Spleen (tissue), 11 donors: ENCODE measurements at regions not wholly inside any gene's neighbourhood (a gene's known extent, or its start where the extent isn't known, plus 50 kb on each side); places are given as distances from the start of the nearest gene placed in this dataset.
A peak's percentile ranks its signal among the peaks of the same experiment; 100 is the strongest.

ENCODE experiments used
- DNase-seq: peaks from one replicate; pipeline ENCODE4 v3.0.0-alpha.2; 2020
- H3K27ac ChIP-seq, 8 donors: fragments of 200-600 bp; sonication (generic) in 7 of 8; 1 replicate in 4 of 8; 2 replicates in 4 of 8; pipeline versions ENCODE4 v1.5.0 to v1.8.0; 2016 to 2021; ENCODE audit warnings: inconsistent platforms in 4 of 8, mild to moderate bottlenecking in 4 of 8, moderate library complexity in 1 of 8
- H3K27me3 ChIP-seq, 7 donors: fragments of 200-600 bp; sonication (generic) in 6 of 7; replicated peaks in 1 of 7; 1 replicate in 4 of 7; 2 replicates in 3 of 7; pipeline versions ENCODE4 v1.5.0 to v1.8.0; 2016 to 2021; ENCODE audit warnings: inconsistent platforms in 3 of 7, mild to moderate bottlenecking in 1 of 7
- H3K36me3 ChIP-seq, 6 donors: fragments of 200-600 bp; sonication (generic) in 5 of 6; 1 replicate in 4 of 6; 2 replicates in 2 of 6; pipeline versions ENCODE4 v1.5.0 to v1.8.0; 2016 to 2021; ENCODE audit warnings: inconsistent platforms in 2 of 6
- H3K4me1 ChIP-seq, 6 donors: fragments of 200-600 bp; sonication (generic) in 5 of 6; 1 replicate in 3 of 6; 2 replicates in 3 of 6; pipeline versions ENCODE4 v1.5.0 to v1.8.0; 2016 to 2021; ENCODE audit warnings: inconsistent platforms in 3 of 6
- H3K4me3 ChIP-seq, 8 donors: fragments of 200-600 bp; sonication (generic) in 7 of 8; 1 replicate in 4 of 8; 2 replicates in 4 of 8; pipeline versions ENCODE4 v1.5.0 to v1.8.0; 2016 to 2021; ENCODE audit warnings: inconsistent platforms in 4 of 8, mild to moderate bottlenecking in 4 of 8, moderate library complexity in 2 of 8
- H3K9me3 ChIP-seq, 8 donors: fragments of 200-600 bp; sonication (generic) in 7 of 8; 1 replicate in 4 of 8; 2 replicates in 4 of 8; pipeline versions ENCODE4 v1.5.0 to v1.8.0; 2016 to 2021; ENCODE audit warnings: inconsistent platforms in 4 of 8
- CTCF ChIP-seq, 11 experiments: fragments of 200-600 bp in 7 of 11; fragments of 450-650 bp in 4 of 11; sonication (generic) in 4 of 11; IDR thresholded peaks in 8 of 11; conservative IDR thresholded peaks in 3 of 11; 1 replicate in 7 of 11; 2 replicates in 4 of 11; pipeline versions ENCODE4 v1.4.0 to v1.8.0; 2016 to 2021; ENCODE audit warnings: antibody characterized with exemption in 11 of 11, inconsistent platforms in 4 of 11, mild to moderate bottlenecking in 1 of 11
- POLR2A ChIP-seq, 3 donors: fragments of 450-650 bp; IDR thresholded peaks; one replicate each; pipeline ENCODE4 v1.5.1; 2017; ENCODE audit warnings: antibody characterized with exemption in 3 of 3, mild to moderate bottlenecking in 1 of 3
- POLR2AphosphoS5 ChIP-seq, 3 donors: sonication (generic); formaldehyde crosslinking; IDR thresholded peaks; one replicate each; pipeline ENCODE4 v1.5.1; 2017; ENCODE audit warnings: antibody characterized with exemption in 3 of 3
- whole genome bisulfite sequencing, 5 donors: extraction: QIAGEN DNeasy Blood & Tissue Kit in 3 of 5; methylation state at CpG; one replicate each; pipeline versions ENCODE4 v1.1.5 to v1.1.7; 2013 to 2018; 5-methylcytosine and 5-hydroxymethylcytosine counted together
- intact Hi-C: fragments of 100-400 bp; cut with DNase I; formaldehyde crosslinking; loops from one replicate; pipeline ENCODE4 v1.15.0; 2023; ENCODE audit warnings: low total_unique reads
- microRNA-seq, 3 donors: library from miRNA; unstranded; fragments of <30 nt; microRNA quantifications; one replicate each; pipeline versions ENCODE4 to v1.1.0, GENCODE V29; 2019 to 2020
- small RNA-seq, 4 donors: library from RNA; depleted of rRNA; stranded (forward); fragments of <200 nt; gene quantifications; one replicate each; pipeline ENCODE3, GENCODE V24; 2016
- donor health status: healthy with polysubstance abuse.
- donor health status: DM: no; HTN: no; CAD: no; lungs with moderate emphysema.
- donor health status: DM: no; HTN: no; CAD: no.
- donor health status: Bipolar disorder and iron deficiency.
- donor health status: healthy.
- donor health status: DM: no; HTN: no; CAD: no.
- donor health status: DM: yes; HTN: yes; CAD: no.

GRCh38 chr2:64402876-64403275, 51.1 kb upstream of the LGALSL start:
- WGBS, 5 donors: 52 to 84% (median 55%) methylated on average over 1 of the region's 1 CpG
- Histone ChIP-seq H3K9me3 (no peaks in the 10 kb centered on the region), H3K27me3 (no peaks in the 10 kb centered on the region), H3K36me3 (no peaks in the 10 kb centered on the region), H3K27ac (peak overlapping the region in 7 of 8 donors; percentile 56 to 86 (median 79)), H3K4me3 (no peak overlapping the region), H3K4me1 (peaks cover 17 to 82% (median 52%) of the 10 kb centered on the region in 6 donors)
- TF ChIP-seq POLR2A (IDR thresholded peaks at IDR 0.05) (no peak), POLR2AphosphoS5 (IDR thresholded peaks at IDR 0.05) (no peak), CTCF (IDR thresholded peaks at IDR 0.05 in 8 of 11, conservative IDR thresholded peaks at IDR 0.05 in 3 of 11) (no peak)
- intact Hi-C loops: no loop called here
- no peak for DNase-seq

GRCh38 chr2:64403426-64403825, 50.5 kb upstream of the LGALSL start:
- H3K27ac ChIP-seq: peak overlapping the region; percentile 8 to 86 (median 78)
- H3K9me3 ChIP-seq: no peaks in the 10 kb centered on the region
- intact Hi-C loops: no loop called here
- no peak overlapping the region for H3K4me3 ChIP-seq
- H3K27me3 ChIP-seq: no peaks in the 10 kb centered on the region
- TF ChIP-seq POLR2AphosphoS5 (IDR thresholded peaks at IDR 0.05): no peak
- TF ChIP-seq CTCF (IDR thresholded peaks at IDR 0.05 in 8 of 11, conservative IDR thresholded peaks at IDR 0.05 in 3 of 11): no peak
- TF ChIP-seq POLR2A (IDR thresholded peaks at IDR 0.05): no peak
- 67 to 80% (median 74%) methylated on average over 8 of the region's 8 CpGs for WGBS, 5 donors
- H3K4me1 ChIP-seq: peaks cover 17 to 76% (median 52%) of the 10 kb centered on the region in 6 donors
- H3K36me3 ChIP-seq: no peaks in the 10 kb centered on the region
- no peak for DNase-seq

GRCh38 chr2:64404002-64404731, 49.8 kb upstream of the LGALSL start:
- 19 to 42% (median 21%) methylated on average over 9 of the region's 9 CpGs for WGBS, 5 donors
- Histone ChIP-seq H3K36me3 (no peaks in the 10 kb centered on the region), H3K27ac (peak overlapping the region; percentile 27 to 86 (median 78)), H3K4me3 (peak overlapping the region in 1 of 8 donors; percentile 7), H3K27me3 (no peaks in the 10 kb centered on the region), H3K9me3 (no peaks in the 10 kb centered on the region), H3K4me1 (peaks cover 17 to 75% (median 52%) of the 10 kb centered on the region in 6 donors)
- TF ChIP-seq POLR2A (IDR thresholded peaks at IDR 0.05) (no peak), POLR2AphosphoS5 (IDR thresholded peaks at IDR 0.05) (peak; percentile 19 to 86 (median 82))
- DNase-seq: peak; percentile 86
- intact Hi-C loops: no loop called here

Small RNAs in the stretch of these regions (microRNA-seq; reads per million reads assigned to microRNA genes)
- 0 reads per million in 3 donors for gene MIR4433A
- gene MIR4433B: 0 reads per million in 3 donors

Small RNAs in the stretch of these regions (small RNA-seq; reads per million reads assigned to genes)
- gene AC012368.3 (0 reads per million in 4 donors), gene MIR4433B (0.29 to 1.6 (median 1.4) reads per million in 4 donors)
